ENCODE measurements at regions not wholly inside any gene's neighbourhood (a gene's known extent, or its start where the extent isn't known, plus 50 kb on each side); places are given as distances from the start of the nearest gene placed in this dataset.

GRCh38 chr13:59452189-59452890 is 711.4 kb downstream of the DIAPH3 start:
- peaks cover 20% of the 10 kb centered on the region for H3K4me1 ChIP-seq (ENCODE audit: insufficient read depth)
- H2AFZ ChIP-seq, result no peak overlapping the region
- no peak overlapping the region for H3K4me3 Mint-ChIP-seq
- peaks cover 7% of the 10 kb centered on the region for H3K9me2 ChIP-seq (ENCODE audit: insufficient read depth)
- H3K4me2 ChIP-seq, result no peak overlapping the region
- H3F3A ChIP-seq (replicated peaks; ENCODE audit: low read depth), result no peaks in the 10 kb centered on the region
- no peaks in the 10 kb centered on the region for H4K20me1 ChIP-seq (replicated peaks; ENCODE audit: insufficient read depth)
- no peaks in the 10 kb centered on the region for H3K36me3 Mint-ChIP-seq (ENCODE audit: low read depth)
- H3K9me3 Mint-ChIP-seq, result no peaks in the 10 kb centered on the region
- H3K27me3 ChIP-seq (ENCODE audit: insufficient read depth), result 0 out of 2 replicates have a peak, but pooled peaks cover 12% of the 10 kb centered on the region
- TF ChIP-seq NANOG (IDR thresholded peaks at IDR 0.05; ENCODE audit: borderline replicate concordance), result no peak
- TF ChIP-seq ETS1 (IDR thresholded peaks at IDR 0.05), result no peak
- no peak for TF ChIP-seq STAT1 (IDR thresholded peaks at IDR 0.05; ENCODE audit: unreplicated experiment)
- no peak for TF ChIP-seq EZH2 (IDR thresholded peaks at IDR 0.05; ENCODE audit: low read depth, unreplicated experiment)
- no peak for TF ChIP-seq CREB1 (CRISPR knock-in tag; IDR thresholded peaks at IDR 0.05; ENCODE audit: low read depth)
- no peak for TF ChIP-seq JUNB (IDR thresholded peaks at IDR 0.05; ENCODE audit: unreplicated experiment)
- no peak for TF ChIP-seq ZNF462 (CRISPR knock-in tag; IDR thresholded peaks at IDR 0.05)
- no peaks in the 10 kb centered on the region for H3K79me2 ChIP-seq (replicated peaks; ENCODE audit: insufficient read depth)
- no peaks in the 10 kb centered on the region for H3K36me3 ChIP-seq (ENCODE audit: insufficient read depth)
- peaks cover 12% of the 10 kb centered on the region for H3K27me3 Mint-ChIP-seq (ENCODE audit: insufficient read depth, low read depth, poor library complexity)
- peaks cover 36% of the 10 kb centered on the region for H3K4me1 Mint-ChIP-seq
- ATAC-seq (no peak), DNase-seq (ENCODE audit: low spot score) (no peak)
- no peak overlapping the region; the same call in 1 of the 2 replicates for H3K27ac Mint-ChIP-seq
- H3K27ac ChIP-seq (ENCODE audit: low read depth), result no peak overlapping the region
- H3K4me3 ChIP-seq, result no peak overlapping the region

All from GM23338 (cell line).